Gastrocnemius medialis (tissue), 4 donors: ENCODE measurements at regions not wholly inside any gene's neighbourhood (a gene's known extent, or its start where the extent isn't known, plus 50 kb on each side); places are given as distances from the start of the nearest gene placed in this dataset.

Source experiments
- POLR2A ChIP-seq, 2 donors: fragments of 450-650 bp; IDR thresholded peaks; one replicate each; pipeline ENCODE4 v1.6.1; 2017; ENCODE audit warnings: antibody characterized with exemption in 2 of 2, mild to moderate bottlenecking in 2 of 2, moderate library complexity in 2 of 2
- TF ChIP-seq, protein P1 (sequence below), 5 experiments: fragments of 450-650 bp in 3 of 5; fragments of 200-600 bp in 2 of 5; sonication (generic) in 2 of 5; IDR thresholded peaks in 4 of 5; conservative IDR thresholded peaks in 1 of 5; 1 replicate in 4 of 5; 2 replicates in 1 of 5; pipeline ENCODE4 v1.5.1; 2016 to 2019; ENCODE audit warnings: antibody characterized with exemption in 5 of 5, mild to moderate bottlenecking in 3 of 5, moderate library complexity in 3 of 5

DNA sequence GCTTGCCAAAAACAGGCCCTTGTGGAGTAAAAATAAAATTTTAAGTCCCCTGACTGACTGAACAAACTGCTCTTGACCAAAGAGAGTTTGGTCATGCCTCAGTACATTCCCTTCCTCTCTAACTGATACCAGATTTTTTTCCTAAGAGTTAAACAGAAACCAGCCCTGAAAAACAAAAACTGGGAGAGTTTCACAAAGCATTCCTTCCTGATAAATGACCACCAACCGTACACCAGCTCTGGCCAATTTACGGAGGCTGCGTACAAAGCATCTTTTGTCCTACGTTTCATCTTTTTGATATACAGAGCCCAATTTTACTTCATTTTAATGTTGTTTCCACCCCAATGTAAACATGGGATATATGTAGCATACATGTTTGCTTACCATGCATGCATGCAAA is 477.4 kb upstream of the HTR1E start:
- TF ChIP-seq, protein P1, sequence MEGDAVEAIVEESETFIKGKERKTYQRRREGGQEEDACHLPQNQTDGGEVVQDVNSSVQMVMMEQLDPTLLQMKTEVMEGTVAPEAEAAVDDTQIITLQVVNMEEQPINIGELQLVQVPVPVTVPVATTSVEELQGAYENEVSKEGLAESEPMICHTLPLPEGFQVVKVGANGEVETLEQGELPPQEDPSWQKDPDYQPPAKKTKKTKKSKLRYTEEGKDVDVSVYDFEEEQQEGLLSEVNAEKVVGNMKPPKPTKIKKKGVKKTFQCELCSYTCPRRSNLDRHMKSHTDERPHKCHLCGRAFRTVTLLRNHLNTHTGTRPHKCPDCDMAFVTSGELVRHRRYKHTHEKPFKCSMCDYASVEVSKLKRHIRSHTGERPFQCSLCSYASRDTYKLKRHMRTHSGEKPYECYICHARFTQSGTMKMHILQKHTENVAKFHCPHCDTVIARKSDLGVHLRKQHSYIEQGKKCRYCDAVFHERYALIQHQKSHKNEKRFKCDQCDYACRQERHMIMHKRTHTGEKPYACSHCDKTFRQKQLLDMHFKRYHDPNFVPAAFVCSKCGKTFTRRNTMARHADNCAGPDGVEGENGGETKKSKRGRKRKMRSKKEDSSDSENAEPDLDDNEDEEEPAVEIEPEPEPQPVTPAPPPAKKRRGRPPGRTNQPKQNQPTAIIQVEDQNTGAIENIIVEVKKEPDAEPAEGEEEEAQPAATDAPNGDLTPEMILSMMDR (IDR thresholded peaks at IDR 0.05 in 4 of 5, conservative IDR thresholded peaks at IDR 0.05 in 1 of 5), result no peak
- no peak for TF ChIP-seq POLR2A (IDR thresholded peaks at IDR 0.05)
